Fibroblast of skin of abdomen (primary cell): ENCODE measurements at regions not wholly inside any gene's neighbourhood (a gene's known extent, or its start where the extent isn't known, plus 50 kb on each side); places are given as distances from the start of the nearest gene placed in this dataset.

Experiments used
- DNase-seq: peaks from one replicate; pipeline ENCODE4 v3.0.0-alpha.2; 2013

- no peak for DNase-seq
These were observed 242.2 kb downstream of the ZNF516 start for GRCh38 chr18:76252880-76253279.

GRCh38 chr18:76252139-76252538, 242.9 kb downstream of the ZNF516 start:
- DNase-seq, result no peak

GRCh38 chr18:76251691-76252090, 243.4 kb downstream of the ZNF516 start:
- no peak for DNase-seq

GRCh38 chr18:76246590-76246989, 248.5 kb downstream of the ZNF516 start:
- DNase-seq, result peak; percentile 19

GRCh38 chr18:76234676-76235060, 260.4 kb downstream of the ZNF516 start:
- DNase-seq, result no peak

GRCh38 chr18:76233876-76234675, 261.0 kb downstream of the ZNF516 start:
- DNase-seq, result no peak

GRCh38 chr18:76233406-76233805, 261.6 kb downstream of the ZNF516 start:
- no peak for DNase-seq

GRCh38 chr18:76232779-76233178, 262.3 kb downstream of the ZNF516 start:
- no peak for DNase-seq

GRCh38 chr18:76232010-76232409, 263.0 kb downstream of the ZNF516 start:
- no peak for DNase-seq

GRCh38 chr18:76231402-76231801, 263.6 kb downstream of the ZNF516 start:
- DNase-seq, result no peak

- no peak for DNase-seq
These were observed 264.3 kb downstream of the ZNF516 start for GRCh38 chr18:76230791-76231190.

GRCh38 chr18:76228716-76229115, 266.3 kb downstream of the ZNF516 start:
- DNase-seq, result no peak

- no peak for DNase-seq
These were observed 267.3 kb downstream of the ZNF516 start for GRCh38 chr18:76227759-76228158.

GRCh38 chr18:76223403-76223802, 271.6 kb downstream of the ZNF516 start:
- DNase-seq, result no peak

- no peak for DNase-seq
These were observed 276.0 kb downstream of the ZNF516 start for GRCh38 chr18:76219023-76219422.

- DNase-seq, result no peak
These were observed 278.9 kb downstream of the ZNF516 start for GRCh38 chr18:76216096-76216495.

GRCh38 chr18:76213991-76214390, 281.1 kb downstream of the ZNF516 start:
- DNase-seq, result no peak

- DNase-seq, result no peak
These were observed 282.1 kb downstream of the ZNF516 start for GRCh38 chr18:76212960-76213359.

GRCh38 chr18:76209597-76209996, 285.4 kb downstream of the ZNF516 start:
- DNase-seq, result peak; percentile 80

GRCh38 chr18:76208678-76209306, 286.2 kb downstream of the ZNF516 start:
- peak; percentile 14 for DNase-seq

GRCh38 chr18:76205906-76206305, 289.1 kb downstream of the ZNF516 start:
- no peak for DNase-seq

GRCh38 chr18:76203552-76203951, 291.5 kb downstream of the ZNF516 start:
- DNase-seq, result no peak

GRCh38 chr18:76202322-76202721, 292.7 kb downstream of the ZNF516 start:
- DNase-seq, result no peak

- no peak for DNase-seq
These were observed 299.4 kb downstream of the ZNF516 start for GRCh38 chr18:76195601-76196000.
